Hepatocyte (in vitro differentiated cells): ENCODE measurements at regions not wholly inside any gene's neighbourhood (a gene's known extent, or its start where the extent isn't known, plus 50 kb on each side); places are given as distances from the start of the nearest gene placed in this dataset.

Experiments used
- CTCF ChIP-seq: fragments of 200-600 bp; sonication (generic); IDR thresholded peaks from 2 replicates; pipeline ENCODE4 v1.5.1; 2016; ENCODE audit warnings: antibody characterized with exemption, mild to moderate bottlenecking; ENCODE audit not compliant: poor library complexity
- EZH2 ChIP-seq: fragments of 200-600 bp; sonication (generic); IDR thresholded peaks from 2 replicates; pipeline ENCODE4 v1.6.1; 2016; ENCODE audit warnings: antibody characterized with exemption, mild to moderate bottlenecking, borderline replicate concordance

DNA sequence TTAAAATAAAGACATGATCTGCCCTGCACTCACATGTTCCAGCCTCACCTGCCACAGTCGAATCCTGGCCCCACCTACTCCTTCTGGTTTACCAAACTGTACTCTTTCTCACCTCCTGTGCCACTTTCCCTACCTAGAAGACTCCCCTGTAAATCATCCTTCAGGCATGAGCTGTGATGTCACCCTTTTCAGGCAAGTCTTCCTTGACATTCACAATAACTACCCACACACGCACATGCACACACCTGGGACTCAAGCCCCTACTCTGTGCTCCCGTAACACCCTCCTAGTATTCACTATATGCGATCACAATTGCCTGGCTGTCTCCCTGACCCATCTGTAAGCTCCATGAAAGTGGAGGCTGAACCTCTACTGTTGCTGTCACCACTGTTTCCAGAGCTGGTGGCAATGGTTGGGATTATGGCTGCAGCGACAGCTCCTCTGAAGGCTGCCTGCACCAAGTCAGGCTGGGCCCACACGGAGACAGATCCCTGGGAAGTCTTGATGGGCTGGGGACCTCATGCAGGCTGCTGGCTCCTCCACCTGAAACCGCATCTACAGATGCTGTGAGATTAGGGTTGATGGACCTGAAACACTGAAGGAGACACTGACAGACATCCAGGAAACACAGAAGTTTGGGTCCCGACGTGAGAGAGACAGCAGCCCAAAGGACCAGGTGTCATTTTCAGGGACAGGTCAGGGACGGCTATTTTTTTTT, 611.1 kb downstream of the UQCRFS1 start:
- TF ChIP-seq EZH2 (no peak), CTCF (no peak)
